IMR-90 (cell line): ENCODE measurements at regions not wholly inside any gene's neighbourhood (a gene's known extent, or its start where the extent isn't known, plus 50 kb on each side); places are given as distances from the start of the nearest gene placed in this dataset.

Experiments used
- ATAC-seq: fragments of 200-7000 bp; cut with Tn5 transposase; 2 replicates; pipeline ENCODE4 v1.9.1; 2020; ENCODE audit warnings: low read depth, mild to moderate bottlenecking, moderate library complexity
- BruUV-seq: library from RNA; stranded (reverse); fragments of 400-500 nt; replicated peaks from 2 replicates; lab custom pipeline; 2021; lab: Mats Ljungman, UMichigan
- CTCF ChIA-PET: fragments of 300-600 bp; formaldehyde crosslinking; extraction: SDS; loops from one replicate; lab custom pipeline; 2021; ENCODE audit warnings: antibody characterized with exemption; lab: Yijun Ruan, JAX
- POLR2A ChIA-PET: fragments of 300-600 bp; sonication (Branson Sonifier 250); formaldehyde crosslinking; loops from one replicate; lab custom pipeline; 2022; ENCODE audit warnings: antibody characterized with exemption; ENCODE audit not compliant: unreplicated experiment; lab: Charles Lee
- DNase-seq: peaks from one replicate; pipeline ENCODE4 v3.0.0; 2013
- H2AFZ ChIP-seq: replicated peaks from 2 replicates; pipeline ENCODE3; 2013; ENCODE audit warnings: low read length, mild to moderate bottlenecking; ENCODE audit not compliant: poor library complexity
- H2AK5ac ChIP-seq: 2 replicates; pipeline ENCODE4 v1.6.1; 2013; ENCODE audit warnings: low read depth, low read length, inconsistent platforms
- H2AK9ac ChIP-seq: replicated peaks from 2 replicates; pipeline ENCODE3; 2013; ENCODE audit warnings: mild to moderate bottlenecking, low read depth, low read length, moderate library complexity; ENCODE audit not compliant: poor library complexity
- H2BK120ac ChIP-seq: 2 replicates; pipeline ENCODE4 v1.6.1; 2013; ENCODE audit warnings: low read depth, low read length, inconsistent platforms
- H2BK15ac ChIP-seq: 3 replicates; pipeline ENCODE4 v1.6.1; 2013; ENCODE audit warnings: low read depth, low read length, inconsistent platforms
- H2BK20ac ChIP-seq: 2 replicates; pipeline ENCODE4 v1.6.1; 2013; ENCODE audit warnings: low read depth, mild to moderate bottlenecking, inconsistent platforms, low read length, moderate library complexity
- H2BK5ac ChIP-seq: 2 replicates; pipeline ENCODE4 v1.6.1; 2013; ENCODE audit warnings: mild to moderate bottlenecking, low read depth, low read length, inconsistent platforms; ENCODE audit not compliant: poor library complexity, severe bottlenecking
- H3K14ac ChIP-seq: replicated peaks from 2 replicates; pipeline ENCODE4 v1.6.1; 2013; ENCODE audit warnings: low read depth, low read length, inconsistent platforms
- H3K18ac ChIP-seq: 2 replicates; pipeline ENCODE4 v1.6.1; 2013; ENCODE audit warnings: low read depth, low read length, control low read depth
- H3K23ac ChIP-seq: 2 replicates; pipeline ENCODE4 v1.6.1; 2013; ENCODE audit warnings: low read depth, low read length, inconsistent platforms
- H3K27ac ChIP-seq: 2 replicates; pipeline ENCODE4 v1.5.1; 2013; ENCODE audit warnings: mild to moderate bottlenecking, control low read depth, low read length; ENCODE audit not compliant: insufficient read depth
- H3K27me3 ChIP-seq: 2 replicates; pipeline ENCODE4 v1.6.1; 2013; ENCODE audit warnings: low read length; ENCODE audit not compliant: control insufficient read depth, insufficient read depth
- H3K36me3 ChIP-seq: 2 replicates; pipeline ENCODE4 v1.6.1; 2013; ENCODE audit warnings: low read length, mixed read lengths; ENCODE audit not compliant: control insufficient read depth, insufficient read depth
- H3K4ac ChIP-seq: 2 replicates; pipeline ENCODE4 v1.6.1; 2013; ENCODE audit warnings: low read depth, low read length, inconsistent platforms
- H3K4me1 ChIP-seq: 2 replicates; pipeline ENCODE4 v1.6.1; 2013; ENCODE audit warnings: low read length, mixed read lengths; ENCODE audit not compliant: control insufficient read depth, insufficient read depth
- H3K4me2 ChIP-seq: 2 replicates; pipeline ENCODE4 v1.6.1; 2013; ENCODE audit warnings: low read depth, mild to moderate bottlenecking, control low read depth, low read length, moderate library complexity
- H3K4me3 ChIP-seq: 2 replicates; pipeline ENCODE4 v1.5.1; 2013; ENCODE audit warnings: low read depth, mild to moderate bottlenecking, control low read depth, low read length, moderate library complexity; ENCODE audit not compliant: insufficient read depth
- H3K56ac ChIP-seq: 2 replicates; pipeline ENCODE4 v1.6.1; 2013; ENCODE audit warnings: low read length, inconsistent platforms; ENCODE audit not compliant: insufficient read depth; ENCODE audit errors: extremely low read depth
- H3K79me1 ChIP-seq, 2 experiments: 2 replicates each; pipeline ENCODE4 v1.6.1; 2013; ENCODE audit warnings: low read length in 2 of 2, inconsistent platforms in 1 of 2, low read depth in 1 of 2
- H3K9ac ChIP-seq: 2 replicates; pipeline ENCODE4 v1.6.1; 2013; ENCODE audit warnings: low read depth, low read length, control low read depth
- H3K9me1 ChIP-seq: 2 replicates; pipeline ENCODE4 v1.6.1; 2013; ENCODE audit warnings: low read length, inconsistent platforms; ENCODE audit not compliant: insufficient read depth
- H3K9me3 ChIP-seq: 2 replicates; pipeline ENCODE4 v1.6.1; 2013; ENCODE audit warnings: low read length; ENCODE audit not compliant: control insufficient read depth, insufficient read depth
- H4K20me1 ChIP-seq: 2 replicates; pipeline ENCODE4 v1.6.1; 2013; ENCODE audit warnings: low read length, inconsistent platforms; ENCODE audit not compliant: insufficient read depth
- H4K5ac ChIP-seq: 2 replicates; pipeline ENCODE4 v1.6.1; 2013; ENCODE audit warnings: mild to moderate bottlenecking, low read depth, low read length, control low read depth
- H4K8ac ChIP-seq, 2 experiments: 2 replicates each; pipeline ENCODE4 v1.6.1; 2013; ENCODE audit warnings: low read depth in 2 of 2, low read length in 2 of 2, control low read depth in 1 of 2, inconsistent platforms in 1 of 2
- H4K91ac ChIP-seq: 2 replicates; pipeline ENCODE4 v1.6.1; 2013; ENCODE audit warnings: low read depth, low read length, inconsistent platforms; ENCODE audit not compliant: insufficient read depth
- BHLHE40 ChIP-seq: fragments of 150-350 bp; IDR thresholded peaks from 2 replicates; pipeline ENCODE4 v1.6.1; 2016; ENCODE audit warnings: mild to moderate bottlenecking, low read depth, low read length
- CEBPB ChIP-seq: IDR thresholded peaks from 2 replicates; pipeline ENCODE4 v1.6.1; 2012; ENCODE audit warnings: low read depth, low read length, improper control_type of control experiment
- CHD1 ChIP-seq: IDR thresholded peaks from 2 replicates; pipeline ENCODE4 v1.6.1; 2012; ENCODE audit warnings: low read depth, low read length, improper control_type of control experiment
- CTCF ChIP-seq: conservative IDR thresholded peaks from 2 replicates; pipeline ENCODE4 v1.5.1; 2012; ENCODE audit warnings: mild to moderate bottlenecking, low read depth, low read length, improper control_type of control experiment
- ELK1 ChIP-seq: fragments of 150-350 bp; IDR thresholded peaks from 2 replicates; pipeline ENCODE4 v1.6.1; 2016; ENCODE audit warnings: low read depth, mild to moderate bottlenecking, low read length, moderate library complexity, borderline replicate concordance
- FOS ChIP-seq: fragments of 150-350 bp; IDR thresholded peaks from 2 replicates; pipeline ENCODE4 v1.6.1; 2016; ENCODE audit warnings: low read depth, low read length
- MAZ ChIP-seq: IDR thresholded peaks from 2 replicates; pipeline ENCODE4 v1.6.1; 2012; ENCODE audit warnings: low read depth, mild to moderate bottlenecking, low read length, improper control_type of control experiment, moderate library complexity, borderline replicate concordance
- NFE2L2 ChIP-seq: fragments of 150-350 bp; IDR thresholded peaks from 2 replicates; pipeline ENCODE4 v1.6.1; 2016; ENCODE audit warnings: low read depth, mild to moderate bottlenecking, low read length
- RFX5 ChIP-seq: IDR thresholded peaks from 2 replicates; pipeline ENCODE4 v1.8.0; 2012; ENCODE audit warnings: low read depth, mild to moderate bottlenecking, low read length, moderate library complexity
- SMC3 ChIP-seq: fragments of 150-350 bp; IDR thresholded peaks from 2 replicates; pipeline ENCODE4 v1.6.1; 2016; ENCODE audit warnings: low read depth, mild to moderate bottlenecking, antibody characterized with exemption, low read length, moderate library complexity
- USF2 ChIP-seq: fragments of 150-350 bp; IDR thresholded peaks from 2 replicates; pipeline ENCODE4 v1.6.1; 2017; ENCODE audit warnings: mild to moderate bottlenecking, antibody characterized with exemption, low read length, low read depth
- WGBS, 2 experiments: methylation state at CpG; one replicate each; pipeline versions ENCODE4 v1.1.5 to v1.1.7; 2013; ENCODE audit warnings: missing lambda C conversion rate in 2 of 2; ENCODE audit not compliant: insufficient read length in 1 of 2; ENCODE audit errors: extremely low coverage in 2 of 2; 5-methylcytosine and 5-hydroxymethylcytosine counted together
- dilution Hi-C: fragments of 300-500 bp; cut with HindIII; formaldehyde crosslinking; loops from one replicate; pipeline ENCODE4 v1.14.3; 2018; ENCODE audit warnings: low sequenced_read_pairs; ENCODE audit not compliant: unreplicated experiment
- in situ Hi-C: fragments of 300-500 bp; cut with MboI; formaldehyde crosslinking; loops from 3 replicates; pipeline ENCODE4 v1.14.3; 2019; ENCODE audit warnings: low sequenced_read_pairs, inconsistent platforms, mixed read lengths
- intact Hi-C: fragments of 100-400 bp; cut with micrococcal nuclease; formaldehyde crosslinking; loops from 2 replicates; pipeline ENCODE4 v1.10.0; 2022

GRCh38 chr1:104100115-104100514 is 350.4 kb downstream of the AMY1C start:
- no peak overlapping the region for H2BK15ac ChIP-seq
- H2AFZ ChIP-seq = no peak overlapping the region
- H3K14ac ChIP-seq = no peak overlapping the region
- no CpG with 5 or more reads among the region's 2 CpGs for WGBS, 2 experiments
- H4K8ac ChIP-seq = no peak overlapping the region
- H3K9me3 ChIP-seq = no peaks in the 10 kb centered on the region
- no peak overlapping the region for H2AK5ac ChIP-seq
- dilution Hi-C loops = no loop called here
- no peak overlapping the region for H2AK9ac ChIP-seq
- no peak overlapping the region for H3K18ac ChIP-seq
- no peak for ATAC-seq
- H2BK20ac ChIP-seq = no peak overlapping the region
- no peaks in the 10 kb centered on the region for H4K20me1 ChIP-seq
- no peak overlapping the region for H3K4me2 ChIP-seq
- BruUV-seq = no TSS peak
- POLR2A ChIA-PET = no interaction called here
- H3K4me3 ChIP-seq = no peak overlapping the region
- no peaks in the 10 kb centered on the region for H3K79me1 ChIP-seq
- in situ Hi-C loops = no loop called here
- H4K5ac ChIP-seq = no peak overlapping the region
- H3K4me1 ChIP-seq = no peaks in the 10 kb centered on the region
- intact Hi-C loops = no loop called here
- no peak overlapping the region for H3K4ac ChIP-seq
- H2BK5ac ChIP-seq = no peak overlapping the region
- H3K36me3 ChIP-seq = no peaks in the 10 kb centered on the region
- H3K27me3 ChIP-seq = no peaks in the 10 kb centered on the region
- no peak overlapping the region for H3K23ac ChIP-seq
- CTCF ChIA-PET = no interaction called here
- no peak for DNase-seq
- no peak overlapping the region for H3K9ac ChIP-seq
- H3K9me1 ChIP-seq = no peaks in the 10 kb centered on the region
- TF ChIP-seq FOS (no peak), MAZ (no peak), USF2 (no peak), SMC3 (no peak), BHLHE40 (no peak), NFE2L2 (no peak), CHD1 (no peak), RFX5 (no peak), CTCF (no peak), ELK1 (no peak), CEBPB (no peak)
- H2BK120ac ChIP-seq = no peak overlapping the region
- H3K27ac ChIP-seq = no peak overlapping the region
- no peak overlapping the region for H4K91ac ChIP-seq
- no peak overlapping the region for H3K56ac ChIP-seq
